Calu3 (cell line): ENCODE measurements at regions not wholly inside any gene's neighbourhood (a gene's known extent, or its start where the extent isn't known, plus 50 kb on each side); places are given as distances from the start of the nearest gene placed in this dataset.

ENCODE experiments used
- BruUV-seq: library from RNA; stranded (reverse); fragments of 400-500 nt; replicated peaks from 2 replicates; lab custom pipeline; 2021; lab: Mats Ljungman, UMichigan
- CTCF ChIA-PET: fragments of 300-600 bp; sonication (Branson Sonifier 250); formaldehyde crosslinking; loops from one replicate; lab custom pipeline; 2022; ENCODE audit warnings: antibody characterized with exemption; lab: Charles Lee
- DNase-seq: peaks from one replicate; pipeline ENCODE4 v3.0.0; 2022
- H3K27ac Mint-ChIP-seq: one replicate; pipeline ENCODE4 v1.8.0; 2022; ENCODE audit warnings: mixed read lengths; ENCODE audit not compliant: unreplicated experiment
- H3K27me3 Mint-ChIP-seq: one replicate; pipeline ENCODE4 v1.8.0; 2022; ENCODE audit warnings: mixed read lengths; ENCODE audit not compliant: unreplicated experiment
- H3K36me3 Mint-ChIP-seq: one replicate; pipeline ENCODE4 v1.8.0; 2022; ENCODE audit warnings: mild to moderate bottlenecking, moderate library complexity, mixed read lengths; ENCODE audit not compliant: insufficient read depth, unreplicated experiment
- H3K4me1 Mint-ChIP-seq: one replicate; pipeline ENCODE4 v1.8.0; 2022; ENCODE audit warnings: mild to moderate bottlenecking, low read depth, mixed read lengths; ENCODE audit not compliant: unreplicated experiment
- H3K4me3 Mint-ChIP-seq: one replicate; pipeline ENCODE4 v1.8.0; 2022; ENCODE audit warnings: mild to moderate bottlenecking, low read depth, moderate library complexity, mixed read lengths; ENCODE audit not compliant: unreplicated experiment
- H3K9me3 Mint-ChIP-seq: one replicate; pipeline ENCODE4 v1.8.0; 2022; ENCODE audit warnings: low read depth, mixed read lengths; ENCODE audit not compliant: unreplicated experiment
- intact Hi-C: fragments of 100-400 bp; cut with micrococcal nuclease; formaldehyde crosslinking; loops from one replicate; pipeline ENCODE4 v1.10.0; 2022; ENCODE audit not compliant: unreplicated experiment
- TF ChIP-seq, protein P1 (sequence below): fragments of 200-600 bp; IDR thresholded peaks from one replicate; pipeline ENCODE4 v1.8.0; 2022; ENCODE audit warnings: antibody characterized with exemption; ENCODE audit not compliant: unreplicated experiment

DNA sequence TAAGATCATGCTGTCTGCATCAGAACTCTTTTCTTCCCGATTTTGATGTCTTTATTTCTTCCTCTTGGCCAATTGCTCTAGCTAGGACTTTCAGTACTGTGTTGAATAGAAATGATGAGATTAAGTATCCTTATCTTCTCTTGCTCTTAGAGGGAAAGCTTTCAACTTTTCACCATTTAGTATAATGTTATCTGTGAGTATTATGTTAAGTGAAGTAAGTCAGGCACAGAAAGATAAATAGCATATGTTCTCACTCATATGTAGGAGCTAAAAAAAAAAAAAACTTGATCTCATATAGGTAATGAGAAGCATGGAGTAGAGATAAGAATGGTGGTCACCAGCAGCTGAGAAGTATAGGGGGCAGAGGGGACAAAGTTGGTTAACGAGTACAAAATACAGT lies 1089.5 kb downstream of the TDRD15 start:
- no TSS peak for BruUV-seq
- intact Hi-C loops, result no loop called here
- no peaks in the 10 kb centered on the region for H3K4me1 Mint-ChIP-seq
- no peak overlapping the region for H3K27ac Mint-ChIP-seq
- TF ChIP-seq, protein P1, sequence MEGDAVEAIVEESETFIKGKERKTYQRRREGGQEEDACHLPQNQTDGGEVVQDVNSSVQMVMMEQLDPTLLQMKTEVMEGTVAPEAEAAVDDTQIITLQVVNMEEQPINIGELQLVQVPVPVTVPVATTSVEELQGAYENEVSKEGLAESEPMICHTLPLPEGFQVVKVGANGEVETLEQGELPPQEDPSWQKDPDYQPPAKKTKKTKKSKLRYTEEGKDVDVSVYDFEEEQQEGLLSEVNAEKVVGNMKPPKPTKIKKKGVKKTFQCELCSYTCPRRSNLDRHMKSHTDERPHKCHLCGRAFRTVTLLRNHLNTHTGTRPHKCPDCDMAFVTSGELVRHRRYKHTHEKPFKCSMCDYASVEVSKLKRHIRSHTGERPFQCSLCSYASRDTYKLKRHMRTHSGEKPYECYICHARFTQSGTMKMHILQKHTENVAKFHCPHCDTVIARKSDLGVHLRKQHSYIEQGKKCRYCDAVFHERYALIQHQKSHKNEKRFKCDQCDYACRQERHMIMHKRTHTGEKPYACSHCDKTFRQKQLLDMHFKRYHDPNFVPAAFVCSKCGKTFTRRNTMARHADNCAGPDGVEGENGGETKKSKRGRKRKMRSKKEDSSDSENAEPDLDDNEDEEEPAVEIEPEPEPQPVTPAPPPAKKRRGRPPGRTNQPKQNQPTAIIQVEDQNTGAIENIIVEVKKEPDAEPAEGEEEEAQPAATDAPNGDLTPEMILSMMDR, result no peak
- no peaks in the 10 kb centered on the region for H3K27me3 Mint-ChIP-seq
- peaks cover 9% of the 10 kb centered on the region for H3K9me3 Mint-ChIP-seq
- no peaks in the 10 kb centered on the region for H3K36me3 Mint-ChIP-seq
- H3K4me3 Mint-ChIP-seq, result no peak overlapping the region
- DNase-seq, result no peak
- CTCF ChIA-PET, result no interaction called here

DNA sequence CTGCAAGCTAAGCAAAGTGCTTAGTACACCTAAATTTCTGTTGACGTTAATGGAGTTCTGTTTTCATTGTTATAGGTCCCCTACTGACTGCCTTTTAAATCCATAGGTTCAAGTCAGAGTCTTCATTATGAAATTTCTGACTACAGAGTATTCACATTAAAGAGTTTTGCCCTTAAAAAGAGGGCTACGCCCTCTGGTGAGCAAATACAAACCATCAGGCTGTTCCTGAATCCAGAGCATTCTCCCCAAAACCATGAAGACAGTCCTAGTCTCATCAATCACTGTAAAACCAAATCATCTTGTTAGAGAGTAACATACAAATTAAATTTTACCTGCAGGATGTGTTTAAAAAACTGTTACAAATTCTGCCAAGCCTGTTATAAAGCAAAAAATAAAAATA lies 1091.7 kb downstream of the TDRD15 start:
- TF ChIP-seq, protein P1, result no peak
- BruUV-seq, result no TSS peak
- Mint-ChIP-seq H3K36me3 (no peaks in the 10 kb centered on the region), H3K4me3 (no peak overlapping the region), H3K9me3 (peaks cover 11% of the 10 kb centered on the region), H3K4me1 (no peaks in the 10 kb centered on the region), H3K27me3 (no peaks in the 10 kb centered on the region), H3K27ac (no peak overlapping the region)
- intact Hi-C loops, result no loop called here
- DNase-seq, result no peak
- CTCF ChIA-PET, result no interaction called here

DNA sequence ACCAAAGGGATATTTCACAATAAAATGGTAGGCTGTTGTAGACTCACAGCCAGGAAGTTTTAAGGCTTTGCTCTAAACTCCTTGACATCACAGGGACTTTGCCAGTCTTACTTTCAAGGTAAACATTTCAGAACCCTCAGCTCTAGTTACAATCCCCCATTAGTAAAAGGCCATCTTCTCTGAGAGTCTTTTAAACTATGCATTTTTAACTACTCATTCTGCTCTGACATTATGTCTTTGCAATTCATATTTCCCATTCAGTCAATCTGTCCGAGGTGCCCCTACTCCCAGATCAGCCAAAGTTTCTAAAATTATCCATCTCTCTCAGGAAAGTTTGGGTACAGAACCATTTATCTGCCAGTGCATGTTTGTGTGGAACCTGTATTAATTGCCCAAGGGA lies 1094.1 kb downstream of the TDRD15 start:
- Mint-ChIP-seq H3K4me1 (no peaks in the 10 kb centered on the region), H3K27me3 (no peaks in the 10 kb centered on the region), H3K9me3 (peaks cover 19% of the 10 kb centered on the region), H3K36me3 (no peaks in the 10 kb centered on the region), H3K27ac (no peak overlapping the region), H3K4me3 (no peak overlapping the region)
- CTCF ChIA-PET, result no interaction called here
- TF ChIP-seq, protein P1, result no peak
- no TSS peak for BruUV-seq
- intact Hi-C loops, result no loop called here
- no peak for DNase-seq

DNA sequence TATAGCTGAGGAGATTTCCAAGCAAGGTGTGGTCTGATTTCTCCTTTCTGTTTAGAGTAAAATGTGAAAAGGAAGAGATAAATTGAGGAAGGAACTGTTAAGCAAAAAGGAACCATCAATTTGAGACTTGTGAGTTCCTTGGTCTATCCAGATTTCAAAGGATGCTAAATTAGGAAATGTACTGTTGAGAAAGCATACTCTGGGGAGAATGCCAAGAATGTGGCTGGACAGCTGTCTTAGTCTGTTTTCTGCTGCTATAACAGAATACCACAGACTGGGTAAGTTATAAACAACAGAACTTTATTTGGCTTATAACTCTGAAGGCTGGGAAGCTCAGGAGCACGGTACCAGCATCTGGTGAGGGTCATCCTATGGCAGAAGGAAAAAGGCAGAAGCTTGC lies 1097.2 kb downstream of the TDRD15 start:
- TF ChIP-seq, protein P1, result no peak
- H3K27ac Mint-ChIP-seq, result no peak overlapping the region
- no peaks in the 10 kb centered on the region for H3K36me3 Mint-ChIP-seq
- DNase-seq, result no peak
- H3K4me1 Mint-ChIP-seq, result no peaks in the 10 kb centered on the region
- intact Hi-C loops, result no loop called here
- H3K27me3 Mint-ChIP-seq, result no peaks in the 10 kb centered on the region
- BruUV-seq, result no TSS peak
- CTCF ChIA-PET, result no interaction called here
- no peak overlapping the region for H3K4me3 Mint-ChIP-seq
- H3K9me3 Mint-ChIP-seq, result peaks cover 16% of the 10 kb centered on the region
